ENCODE measurements at regions not wholly inside any gene's neighbourhood (a gene's known extent, or its start where the extent isn't known, plus 50 kb on each side); places are given as distances from the start of the nearest gene placed in this dataset.

GRCh38 chr12:58980768-58981167 lies 60.5 kb upstream of the LRIG3 start:
- TF ChIP-seq, protein P1, sequence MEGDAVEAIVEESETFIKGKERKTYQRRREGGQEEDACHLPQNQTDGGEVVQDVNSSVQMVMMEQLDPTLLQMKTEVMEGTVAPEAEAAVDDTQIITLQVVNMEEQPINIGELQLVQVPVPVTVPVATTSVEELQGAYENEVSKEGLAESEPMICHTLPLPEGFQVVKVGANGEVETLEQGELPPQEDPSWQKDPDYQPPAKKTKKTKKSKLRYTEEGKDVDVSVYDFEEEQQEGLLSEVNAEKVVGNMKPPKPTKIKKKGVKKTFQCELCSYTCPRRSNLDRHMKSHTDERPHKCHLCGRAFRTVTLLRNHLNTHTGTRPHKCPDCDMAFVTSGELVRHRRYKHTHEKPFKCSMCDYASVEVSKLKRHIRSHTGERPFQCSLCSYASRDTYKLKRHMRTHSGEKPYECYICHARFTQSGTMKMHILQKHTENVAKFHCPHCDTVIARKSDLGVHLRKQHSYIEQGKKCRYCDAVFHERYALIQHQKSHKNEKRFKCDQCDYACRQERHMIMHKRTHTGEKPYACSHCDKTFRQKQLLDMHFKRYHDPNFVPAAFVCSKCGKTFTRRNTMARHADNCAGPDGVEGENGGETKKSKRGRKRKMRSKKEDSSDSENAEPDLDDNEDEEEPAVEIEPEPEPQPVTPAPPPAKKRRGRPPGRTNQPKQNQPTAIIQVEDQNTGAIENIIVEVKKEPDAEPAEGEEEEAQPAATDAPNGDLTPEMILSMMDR (IDR thresholded peaks at IDR 0.05) = no peak
- TF ChIP-seq POLR2A (IDR thresholded peaks at IDR 0.05) (no peak), EP300 (IDR thresholded peaks at IDR 0.05) (no peak)

Measured in ovary (tissue), 3 donors.